ENCODE measurements at regions not wholly inside any gene's neighbourhood (a gene's known extent, or its start where the extent isn't known, plus 50 kb on each side); places are given as distances from the start of the nearest gene placed in this dataset.

DNA sequence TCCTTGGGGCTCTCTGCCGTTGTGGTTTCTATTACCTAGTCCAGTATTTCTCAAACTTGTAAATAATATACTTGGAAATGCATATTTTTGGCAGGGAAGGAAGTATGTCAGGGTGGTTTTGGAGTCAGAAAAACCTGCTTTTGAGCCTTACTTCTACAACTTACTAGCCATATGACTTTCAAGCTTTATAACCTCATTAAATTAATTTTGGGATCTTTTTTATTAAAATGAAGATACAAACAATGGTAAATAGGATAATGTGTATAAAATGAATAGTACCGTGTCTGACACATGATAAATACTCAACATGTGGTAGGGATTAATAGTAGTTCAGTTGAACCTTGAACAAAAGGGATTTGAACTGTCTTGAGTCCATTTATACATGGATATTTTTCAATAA lies 406.3 kb downstream of the ATP23 start:
- no peak overlapping the region for H3K9ac ChIP-seq
- ChIA-PET CTCF (interaction anchor here (1.1 to 1.7 kb wide), 6 partner anchors 12 to 820 kb away, joined by 4 to 7 read pairs (median 4); no protein-coding TSS in a partner anchor), POLR2A (no interaction called here)
- no peak overlapping the region for H2AFZ ChIP-seq (ENCODE audit: low read depth)
- H3K4me1 ChIP-seq (ENCODE audit: control insufficient read depth in 1 of 2, insufficient read depth in 2 of 2, low read depth in 1 of 2, low read length in 1 of 2): no peaks in the 10 kb centered on the region; a peak in 1 of 4 replicates
- no peak for DNase-seq
- no peaks in the 10 kb centered on the region for H3K79me2 ChIP-seq (ENCODE audit: insufficient read depth)
- H4K20me1 ChIP-seq (ENCODE audit: insufficient read depth): no peaks in the 10 kb centered on the region
- no peak overlapping the region for H3K27ac ChIP-seq (ENCODE audit: low read depth in 2 of 2, low read length in 1 of 2)
- no peak overlapping the region for H3K4me2 ChIP-seq
- TF ChIP-seq, protein P1, sequence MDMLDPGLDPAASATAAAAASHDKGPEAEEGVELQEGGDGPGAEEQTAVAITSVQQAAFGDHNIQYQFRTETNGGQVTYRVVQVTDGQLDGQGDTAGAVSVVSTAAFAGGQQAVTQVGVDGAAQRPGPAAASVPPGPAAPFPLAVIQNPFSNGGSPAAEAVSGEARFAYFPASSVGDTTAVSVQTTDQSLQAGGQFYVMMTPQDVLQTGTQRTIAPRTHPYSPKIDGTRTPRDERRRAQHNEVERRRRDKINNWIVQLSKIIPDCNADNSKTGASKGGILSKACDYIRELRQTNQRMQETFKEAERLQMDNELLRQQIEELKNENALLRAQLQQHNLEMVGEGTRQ (IDR thresholded peaks at IDR 0.05; ENCODE audit: borderline replicate concordance, low read depth, low read length): no peak
- TF ChIP-seq ZBTB33 (IDR thresholded peaks at IDR 0.05; ENCODE audit: borderline replicate concordance, low read depth) (no peak), RXRA (IDR thresholded peaks at IDR 0.05; ENCODE audit: borderline replicate concordance, low read depth) (no peak), RAD21 (IDR thresholded peaks at IDR 0.05; ENCODE audit: low read length) (no peak), YY1 (IDR thresholded peaks at IDR 0.05; ENCODE audit: low read depth) (no peak), RFX5 (IDR thresholded peaks at IDR 0.05; ENCODE audit: low read length) (no peak), ELF1 (IDR thresholded peaks at IDR 0.05) (no peak)
- H3K4me3 ChIP-seq (ENCODE audit: low read depth in 2 of 2, low read length in 1 of 2): no peak overlapping the region
- no peaks in the 10 kb centered on the region for H3K36me3 ChIP-seq (replicated peaks in 1 of 2; ENCODE audit: control insufficient read depth in 1 of 2, insufficient read depth in 2 of 2, low read length in 1 of 2)
- 32% methylated on average over 2 of the region's 2 CpGs for WGBS (ENCODE audit: low lambda C conversion rate)
- no peaks in the 10 kb centered on the region for H3F3A ChIP-seq (replicated peaks; ENCODE audit: insufficient read depth)
- 0 out of 2 replicates have a peak, but pooled peaks cover 9% of the 10 kb centered on the region for H3K9me3 ChIP-seq
- no peaks in the 10 kb centered on the region for H3K9me2 ChIP-seq
- H3K27me3 ChIP-seq (ENCODE audit: insufficient read depth): peaks cover 8% of the 10 kb centered on the region; the same call in 1 of the 2 replicates

- Histone ChIP-seq H3K79me2 (ENCODE audit: insufficient read depth) (no peaks in the 10 kb centered on the region), H3F3A (replicated peaks; ENCODE audit: insufficient read depth) (no peaks in the 10 kb centered on the region), H3K4me2 (no peak overlapping the region), H3K36me3 (replicated peaks in 1 of 2; ENCODE audit: control insufficient read depth in 1 of 2, insufficient read depth in 2 of 2, low read length in 1 of 2) (no peaks in the 10 kb centered on the region), H3K9ac (no peak overlapping the region), H3K4me1 (ENCODE audit: control insufficient read depth in 1 of 2, insufficient read depth in 2 of 2, low read depth in 1 of 2, low read length in 1 of 2) (no peaks in the 10 kb centered on the region; a peak in 1 of 4 replicates), H3K9me3 (0 out of 2 replicates have a peak, but pooled peaks cover 9% of the 10 kb centered on the region), H2AFZ (ENCODE audit: low read depth) (no peak overlapping the region), H3K27ac (ENCODE audit: low read depth in 2 of 2, low read length in 1 of 2) (no peak overlapping the region), H3K27me3 (ENCODE audit: insufficient read depth) (no peaks in the 10 kb centered on the region; the same call in 1 of the 2 replicates), H4K20me1 (ENCODE audit: insufficient read depth) (no peaks in the 10 kb centered on the region), H3K9me2 (no peaks in the 10 kb centered on the region), H3K4me3 (ENCODE audit: low read depth in 2 of 2, low read length in 1 of 2) (no peak overlapping the region)
- WGBS (ENCODE audit: low lambda C conversion rate): 3% methylated on average over 2 of the region's 2 CpGs
- DNase-seq: no peak
- POLR2A ChIA-PET: no interaction called here
- CTCF ChIA-PET: interaction anchor here (1.4 kb wide), 2 partner anchors 10 to 801 kb away, joined by 4 to 6 read pairs; no protein-coding TSS in a partner anchor
- TF ChIP-seq SMC3 (IDR thresholded peaks at IDR 0.05; ENCODE audit: low read depth, low read length) (no peak), REST (IDR thresholded peaks at IDR 0.05; ENCODE audit: low read depth, low read length) (no peak), FOSL2 (IDR thresholded peaks at IDR 0.05; ENCODE audit: borderline replicate concordance, low read depth) (no peak)
Observed at GRCh38 chr12:58349161-58349560, 407.8 kb downstream of the ATP23 start.
